SU-DHL-6 (cell line): ENCODE measurements at regions not wholly inside any gene's neighbourhood (a gene's known extent, or its start where the extent isn't known, plus 50 kb on each side); places are given as distances from the start of the nearest gene placed in this dataset.

Experiments used
- H2AFZ ChIP-seq: fragments of 200-600 bp; sonication (generic); 2 replicates; pipeline ENCODE4 v1.6.1; 2014; ENCODE audit warnings: low read depth, mild to moderate bottlenecking, moderate library complexity, mixed read lengths, antibody characterized with exemption, low read length; ENCODE audit not compliant: severe bottlenecking
- H3F3A ChIP-seq: fragments of 200-600 bp; shearing (Covaris generic); 2 replicates; pipeline ENCODE4 v1.6.0; 2016; ENCODE audit warnings: antibody characterized with exemption, mild to moderate bottlenecking; ENCODE audit not compliant: insufficient read depth
- H3K27ac ChIP-seq: fragments of 200-600 bp; sonication (generic); 2 replicates; pipeline ENCODE4 v1.5.1; 2016; ENCODE audit warnings: low read depth, mild to moderate bottlenecking, low read length, moderate library complexity, mixed read lengths
- H3K27me3 ChIP-seq: fragments of 200-600 bp; sonication (generic), shearing (Covaris generic); 2 replicates; pipeline ENCODE4 v1.6.0; 2014; ENCODE audit warnings: mild to moderate bottlenecking, low read length
- H3K36me3 ChIP-seq: fragments of 200-600 bp; sonication (generic); 2 replicates; pipeline ENCODE4 v1.6.1; 2014; ENCODE audit warnings: mild to moderate bottlenecking, low read length, mixed read lengths
- H3K4me2 ChIP-seq: fragments of 300-600, 200-600 bp; shearing (Covaris generic), sonication (generic); 2 replicates; pipeline ENCODE4 v1.6.0; 2014; ENCODE audit warnings: low read length, low read depth, mild to moderate bottlenecking; ENCODE audit not compliant: poor library complexity, severe bottlenecking
- H3K4me3 ChIP-seq: fragments of 200-600 bp; sonication (generic); 2 replicates; pipeline ENCODE4 v1.5.1; 2014; ENCODE audit warnings: antibody characterized with exemption, low read length, mild to moderate bottlenecking, mixed read lengths; ENCODE audit not compliant: insufficient read depth, poor library complexity, severe bottlenecking
- H3K79me2 ChIP-seq: fragments of 200-600 bp; sonication (generic); 2 replicates; pipeline ENCODE4 v1.6.1; 2014; ENCODE audit warnings: mild to moderate bottlenecking, low read length, moderate library complexity; ENCODE audit not compliant: insufficient read depth
- H3K9ac ChIP-seq: fragments of 200-600 bp; sonication (generic); 2 replicates; pipeline ENCODE4 v1.7.0; 2014; ENCODE audit warnings: mild to moderate bottlenecking, low read length
- H3K9me2 ChIP-seq: fragments of 200-600 bp; sonication (generic); replicated peaks from 2 replicates; pipeline ENCODE4 v1.6.1; 2014; ENCODE audit warnings: low read length; ENCODE audit not compliant: insufficient read depth
- H3K9me3 ChIP-seq: fragments of 200-600 bp; sonication (generic); 2 replicates; pipeline ENCODE4 v1.6.1; 2014; ENCODE audit warnings: low read length, mixed read lengths; ENCODE audit not compliant: insufficient read depth
- H4K20me1 ChIP-seq: fragments of 200-600 bp; sonication (generic); 2 replicates; pipeline ENCODE4 v1.6.1; 2014; ENCODE audit warnings: low read depth, mild to moderate bottlenecking, antibody characterized with exemption, low read length, moderate library complexity, mixed read lengths
- EZH2phosphoT487 ChIP-seq: fragments of 200-600 bp; sonication (generic), shearing (Covaris generic); conservative IDR thresholded peaks from 2 replicates; pipeline ENCODE4 v1.6.1; 2018; ENCODE audit warnings: mild to moderate bottlenecking, antibody characterized with exemption, low read length, moderate library complexity, mixed read lengths
- TF ChIP-seq, protein P1 (sequence below): fragments of 200-600 bp; sonication (generic); IDR thresholded peaks from one replicate; pipeline ENCODE4 v1.5.1; 2017; ENCODE audit warnings: antibody characterized with exemption, mild to moderate bottlenecking, low read length, moderate library complexity; ENCODE audit not compliant: insufficient read depth, poor library complexity, severe bottlenecking

DNA sequence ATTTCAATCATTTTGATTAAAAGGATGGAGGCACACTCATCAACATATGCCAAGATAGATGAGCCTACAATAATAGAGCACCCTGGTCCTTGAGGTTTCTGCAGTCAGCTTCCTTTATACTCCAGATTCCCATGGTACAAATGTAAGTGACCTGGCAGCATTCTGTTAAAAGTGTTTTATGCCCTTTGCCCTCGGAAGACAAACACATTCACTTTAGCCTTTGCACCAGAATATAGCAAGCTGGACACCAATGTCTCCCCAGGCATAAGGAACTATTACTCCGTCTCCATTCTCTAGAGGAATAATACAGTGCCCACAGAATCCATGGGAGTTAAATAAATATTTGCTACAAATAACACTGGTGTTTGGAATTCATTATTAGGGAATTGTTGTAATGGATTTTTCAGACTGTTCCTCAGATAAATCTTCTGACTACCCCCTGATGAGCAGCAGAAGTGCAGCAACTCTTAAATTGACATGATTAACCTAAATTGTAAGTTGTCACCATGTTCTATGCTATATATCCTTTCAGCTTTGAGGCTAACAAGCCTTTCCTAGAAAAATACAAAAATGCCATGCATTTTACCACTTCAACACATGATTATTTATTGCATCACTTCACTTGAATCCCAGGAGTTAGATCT lies 340.2 kb downstream of the TBC1D32 start:
- TF ChIP-seq EZH2phosphoT487 = no peak
- TF ChIP-seq, protein P1, sequence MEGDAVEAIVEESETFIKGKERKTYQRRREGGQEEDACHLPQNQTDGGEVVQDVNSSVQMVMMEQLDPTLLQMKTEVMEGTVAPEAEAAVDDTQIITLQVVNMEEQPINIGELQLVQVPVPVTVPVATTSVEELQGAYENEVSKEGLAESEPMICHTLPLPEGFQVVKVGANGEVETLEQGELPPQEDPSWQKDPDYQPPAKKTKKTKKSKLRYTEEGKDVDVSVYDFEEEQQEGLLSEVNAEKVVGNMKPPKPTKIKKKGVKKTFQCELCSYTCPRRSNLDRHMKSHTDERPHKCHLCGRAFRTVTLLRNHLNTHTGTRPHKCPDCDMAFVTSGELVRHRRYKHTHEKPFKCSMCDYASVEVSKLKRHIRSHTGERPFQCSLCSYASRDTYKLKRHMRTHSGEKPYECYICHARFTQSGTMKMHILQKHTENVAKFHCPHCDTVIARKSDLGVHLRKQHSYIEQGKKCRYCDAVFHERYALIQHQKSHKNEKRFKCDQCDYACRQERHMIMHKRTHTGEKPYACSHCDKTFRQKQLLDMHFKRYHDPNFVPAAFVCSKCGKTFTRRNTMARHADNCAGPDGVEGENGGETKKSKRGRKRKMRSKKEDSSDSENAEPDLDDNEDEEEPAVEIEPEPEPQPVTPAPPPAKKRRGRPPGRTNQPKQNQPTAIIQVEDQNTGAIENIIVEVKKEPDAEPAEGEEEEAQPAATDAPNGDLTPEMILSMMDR = no peak
- Histone ChIP-seq H3K27ac (no peak overlapping the region), H3K4me2 (no peak overlapping the region), H4K20me1 (no peaks in the 10 kb centered on the region), H3K9ac (no peak overlapping the region), H3K4me3 (no peak overlapping the region), H3K27me3 (no peaks in the 10 kb centered on the region; the same call in 1 of the 2 replicates), H2AFZ (no peak overlapping the region), H3K36me3 (no peaks in the 10 kb centered on the region), H3K9me2 (no peaks in the 10 kb centered on the region), H3K9me3 (no peaks in the 10 kb centered on the region), H3K79me2 (no peaks in the 10 kb centered on the region), H3F3A (no peaks in the 10 kb centered on the region)

DNA sequence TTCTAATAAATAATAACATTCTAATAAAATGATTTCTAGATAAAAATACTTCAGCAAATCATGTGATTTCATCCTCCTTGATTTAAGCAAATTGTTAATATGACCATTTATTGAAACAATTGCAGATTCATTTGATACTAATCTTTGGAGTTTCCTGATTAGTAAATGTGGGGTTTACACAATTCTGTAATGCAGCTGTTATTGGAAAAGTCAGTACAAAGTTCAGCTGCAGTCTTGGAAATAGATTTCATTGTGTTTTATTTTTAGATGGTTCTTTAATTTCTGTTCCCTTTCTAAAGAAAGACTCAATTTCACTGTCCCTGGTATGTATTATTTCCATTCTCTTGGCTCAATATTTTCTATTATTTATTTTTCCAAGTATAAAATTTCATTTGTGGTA lies 342.0 kb downstream of the TBC1D32 start:
- Histone ChIP-seq H3K9ac (no peak overlapping the region), H3K36me3 (no peaks in the 10 kb centered on the region), H3K9me3 (no peaks in the 10 kb centered on the region), H2AFZ (no peak overlapping the region), H4K20me1 (no peaks in the 10 kb centered on the region), H3K79me2 (no peaks in the 10 kb centered on the region), H3K27me3 (no peaks in the 10 kb centered on the region; the same call in 1 of the 2 replicates), H3F3A (no peaks in the 10 kb centered on the region), H3K4me2 (no peak overlapping the region), H3K27ac (no peak overlapping the region), H3K4me3 (no peak overlapping the region), H3K9me2 (no peaks in the 10 kb centered on the region)
- TF ChIP-seq, protein P1 = no peak
- no peak for TF ChIP-seq EZH2phosphoT487

DNA sequence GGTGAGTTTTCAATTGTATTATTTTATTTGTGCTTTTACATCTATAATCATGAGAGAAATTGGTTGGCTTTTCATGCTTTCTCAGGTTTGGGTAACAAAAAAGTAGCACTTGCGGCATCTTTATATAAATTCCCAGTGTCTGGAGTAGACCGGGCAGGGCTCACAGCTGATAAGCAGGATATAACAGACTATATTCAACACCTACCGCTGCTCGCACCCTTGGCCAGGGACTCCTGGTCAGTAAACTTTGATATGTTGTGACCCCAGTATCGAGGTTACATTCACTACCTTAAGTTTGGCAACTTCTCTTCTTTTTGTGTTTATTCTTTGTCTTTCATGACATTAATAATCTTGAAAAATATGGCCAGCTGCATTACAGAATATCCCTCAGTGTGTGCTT lies 343.4 kb downstream of the TBC1D32 start:
- no peaks in the 10 kb centered on the region for H4K20me1 ChIP-seq

More for the DNA sequence above, 343.4 kb downstream of the TBC1D32 start:
- H3K9me3 ChIP-seq = no peaks in the 10 kb centered on the region
- TF ChIP-seq, protein P1 = no peak
- TF ChIP-seq EZH2phosphoT487 = no peak
- no peaks in the 10 kb centered on the region for H3K9me2 ChIP-seq
- H3K79me2 ChIP-seq = no peaks in the 10 kb centered on the region
- no peak overlapping the region for H3K9ac ChIP-seq
- no peak overlapping the region for H3K27ac ChIP-seq
- H3K4me3 ChIP-seq = no peak overlapping the region
- H2AFZ ChIP-seq = no peak overlapping the region
- no peaks in the 10 kb centered on the region; the same call in 1 of the 2 replicates for H3K27me3 ChIP-seq
- no peaks in the 10 kb centered on the region for H3K36me3 ChIP-seq
- no peaks in the 10 kb centered on the region for H3F3A ChIP-seq
- H3K4me2 ChIP-seq = no peak overlapping the region
